CD4-positive, alpha-beta T cell (primary cell): ENCODE measurements at regions not wholly inside any gene's neighbourhood (a gene's known extent, or its start where the extent isn't known, plus 50 kb on each side); places are given as distances from the start of the nearest gene placed in this dataset.
"Not testable (repeated sequence)": the region's sequence is repeated elsewhere in the genome, so short reads cannot be mapped to it uniquely, and the experiment has no call there.

Experiments
- ATAC-seq: fragments of 200-7000 bp; cut with Tn5 transposase; one replicate; pipeline ENCODE4 v1.10.0; 2022; ENCODE audit warnings: mild to moderate bottlenecking; ENCODE audit not compliant: poor library complexity
- CTCF ChIA-PET: fragments of 350-600 bp; sonication (Branson Sonifier 250); formaldehyde crosslinking; loops from one replicate; lab custom pipeline; 2021; ENCODE audit warnings: antibody characterized with exemption, inconsistent platforms; lab: Charles Lee
- POLR2A ChIA-PET: fragments of 350-600 bp; sonication (Branson Sonifier 250); formaldehyde crosslinking; loops from one replicate; lab custom pipeline; 2021; ENCODE audit warnings: antibody characterized with exemption, inconsistent platforms; lab: Charles Lee
- DNase-seq, 14 experiments: peaks; one replicate each; pipeline ENCODE4 v3.0.0-alpha.2; 2013 to 2020; ENCODE audit warnings: mixed read lengths in 2 of 14
- H3K27ac ChIP-seq, 2 donors: one replicate each; pipeline versions ENCODE4 v1.5.1 to v1.7.0; 2013; ENCODE audit warnings: low read length in 2 of 2, low read depth in 1 of 2, mild to moderate bottlenecking in 1 of 2
- H3K27me3 ChIP-seq, 2 experiments: 1 replicate in 1 of 2; 2 replicates in 1 of 2; pipeline versions ENCODE4 v1.6.1 to v1.7.0; 2013; ENCODE audit warnings: low read length in 2 of 2, control low read depth in 1 of 2, mild to moderate bottlenecking in 1 of 2, moderate library complexity in 1 of 2; ENCODE audit not compliant: insufficient read depth in 2 of 2, control insufficient read depth in 1 of 2
- H3K36me3 ChIP-seq: one replicate; pipeline ENCODE4 v1.6.1; 2013; ENCODE audit warnings: low read length, control low read depth; ENCODE audit not compliant: insufficient read depth
- H3K4me1 ChIP-seq: one replicate; pipeline ENCODE4 v1.6.1; 2013; ENCODE audit warnings: low read length, control low read depth; ENCODE audit not compliant: insufficient read depth
- H3K4me3 ChIP-seq: one replicate; pipeline ENCODE4 v1.5.1; 2013; ENCODE audit warnings: mild to moderate bottlenecking, low read length, moderate library complexity
- H3K9me3 ChIP-seq, 2 experiments: 1 replicate in 1 of 2; 2 replicates in 1 of 2; pipeline versions ENCODE4 v1.6.1 to v1.7.0; 2013; ENCODE audit warnings: low read length in 2 of 2, mild to moderate bottlenecking in 2 of 2, control low read depth in 1 of 2, moderate library complexity in 1 of 2; ENCODE audit not compliant: control insufficient read depth in 1 of 2, insufficient read depth in 1 of 2
- H3K27ac Mint-ChIP-seq: one replicate; pipeline ENCODE4 v1.8.0; 2020; ENCODE audit warnings: mixed read lengths
- H3K27me3 Mint-ChIP-seq: one replicate; pipeline ENCODE4 v1.8.0; 2021; ENCODE audit warnings: mixed read lengths
- H3K36me3 Mint-ChIP-seq: one replicate; pipeline ENCODE4 v1.8.0; 2021; ENCODE audit warnings: low read depth, mixed read lengths
- H3K4me1 Mint-ChIP-seq: one replicate; pipeline ENCODE4 v1.8.0; 2021; ENCODE audit warnings: low read depth, mixed read lengths
- H3K4me3 Mint-ChIP-seq: one replicate; pipeline ENCODE4 v1.8.0; 2020; ENCODE audit warnings: mild to moderate bottlenecking, mixed read lengths
- H3K9me3 Mint-ChIP-seq: one replicate; pipeline ENCODE4 v1.8.0; 2020; ENCODE audit warnings: mixed read lengths
- intact Hi-C, 2 experiments: fragments of 100-400 bp; cut with DNase I in 1 of 2; cut with micrococcal nuclease in 1 of 2; formaldehyde crosslinking; loops; one replicate each; pipeline versions ENCODE4 v1.15.1 to v1.9.0; 2023 to 2025; cut with DNase I, micrococcal nuclease
- TF ChIP-seq, protein P1 (sequence below): fragments of 200-600 bp; IDR thresholded peaks from one replicate; pipeline ENCODE4 v1.8.0; 2022; ENCODE audit warnings: antibody characterized with exemption, mild to moderate bottlenecking

DNA sequence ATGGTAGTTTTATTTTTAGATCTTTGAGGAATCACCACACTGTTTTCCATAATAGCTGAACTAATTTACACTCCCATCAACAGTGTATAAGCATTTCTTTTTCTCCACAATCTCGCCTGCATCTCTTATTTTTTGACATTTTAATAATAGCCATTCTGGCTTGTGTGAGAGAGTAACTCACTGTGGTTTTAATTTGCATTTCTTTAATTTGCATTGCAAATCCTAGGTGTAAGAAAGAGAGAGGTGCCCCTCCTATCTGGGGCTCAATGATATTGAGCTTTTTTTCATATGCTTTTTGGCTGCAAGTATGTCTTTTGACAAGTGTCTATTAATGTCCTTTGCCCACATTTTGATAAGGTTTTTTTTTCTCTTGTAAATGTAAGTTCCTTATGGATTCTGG is 106.3 kb upstream of the SLC27A6 start:
- H3K9me3 ChIP-seq, result peaks cover 0 to 5% of the 10 kb centered on the region in 2 experiments
- DNase-seq (no peak), ATAC-seq (no peak)
- no peaks in the 10 kb centered on the region for H3K36me3 Mint-ChIP-seq
- no peaks in the 10 kb centered on the region for H3K36me3 ChIP-seq
- no peaks in the 10 kb centered on the region for H3K4me1 Mint-ChIP-seq
- TF ChIP-seq, protein P1, sequence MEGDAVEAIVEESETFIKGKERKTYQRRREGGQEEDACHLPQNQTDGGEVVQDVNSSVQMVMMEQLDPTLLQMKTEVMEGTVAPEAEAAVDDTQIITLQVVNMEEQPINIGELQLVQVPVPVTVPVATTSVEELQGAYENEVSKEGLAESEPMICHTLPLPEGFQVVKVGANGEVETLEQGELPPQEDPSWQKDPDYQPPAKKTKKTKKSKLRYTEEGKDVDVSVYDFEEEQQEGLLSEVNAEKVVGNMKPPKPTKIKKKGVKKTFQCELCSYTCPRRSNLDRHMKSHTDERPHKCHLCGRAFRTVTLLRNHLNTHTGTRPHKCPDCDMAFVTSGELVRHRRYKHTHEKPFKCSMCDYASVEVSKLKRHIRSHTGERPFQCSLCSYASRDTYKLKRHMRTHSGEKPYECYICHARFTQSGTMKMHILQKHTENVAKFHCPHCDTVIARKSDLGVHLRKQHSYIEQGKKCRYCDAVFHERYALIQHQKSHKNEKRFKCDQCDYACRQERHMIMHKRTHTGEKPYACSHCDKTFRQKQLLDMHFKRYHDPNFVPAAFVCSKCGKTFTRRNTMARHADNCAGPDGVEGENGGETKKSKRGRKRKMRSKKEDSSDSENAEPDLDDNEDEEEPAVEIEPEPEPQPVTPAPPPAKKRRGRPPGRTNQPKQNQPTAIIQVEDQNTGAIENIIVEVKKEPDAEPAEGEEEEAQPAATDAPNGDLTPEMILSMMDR, result no peak
- no peak overlapping the region for H3K27ac Mint-ChIP-seq
- intact Hi-C loops, result no loop called here
- H3K9me3 Mint-ChIP-seq, result peaks cover 6% of the 10 kb centered on the region
- H3K27me3 Mint-ChIP-seq, result no peaks in the 10 kb centered on the region
- H3K27me3 ChIP-seq, result no peaks in the 10 kb centered on the region
- no peak overlapping the region for H3K27ac ChIP-seq
- H3K4me1 ChIP-seq, result no peaks in the 10 kb centered on the region
- ChIA-PET CTCF (no interaction called here), POLR2A (no interaction called here)
- H3K4me3 Mint-ChIP-seq, result no peak overlapping the region
- no peak overlapping the region for H3K4me3 ChIP-seq

DNA sequence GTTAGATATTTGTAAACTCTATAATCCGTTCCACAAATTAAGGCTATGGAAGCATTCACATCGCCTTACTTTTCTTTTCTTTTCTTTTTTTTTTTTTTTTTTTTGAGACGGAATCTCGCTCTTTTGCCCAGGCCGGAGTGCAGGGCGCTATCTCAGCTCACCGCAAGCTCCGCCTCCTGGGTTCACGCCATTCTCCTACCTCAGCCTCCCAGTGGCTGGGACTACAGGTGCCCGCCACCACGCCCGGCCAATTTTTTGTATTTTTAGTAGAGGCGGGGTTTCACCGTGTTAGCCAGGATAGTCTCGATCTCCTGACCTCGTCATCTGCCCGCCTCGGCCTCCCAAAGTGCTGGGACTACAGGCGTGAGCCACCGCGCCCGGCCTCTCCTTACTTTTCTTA is 104.1 kb upstream of the SLC27A6 start:
- CTCF ChIA-PET, H3K4me3 Mint-ChIP-seq, H3K36me3 ChIP-seq, H3K27ac ChIP-seq, H3K27ac Mint-ChIP-seq, H3K4me3 ChIP-seq, H3K27me3 ChIP-seq, ATAC-seq, H3K36me3 Mint-ChIP-seq, H3K4me1 Mint-ChIP-seq, H3K9me3 ChIP-seq, intact Hi-C loops, DNase-seq, POLR2A ChIA-PET, H3K9me3 Mint-ChIP-seq, H3K4me1 ChIP-seq, H3K27me3 Mint-ChIP-seq: not testable (repeated sequence)

DNA sequence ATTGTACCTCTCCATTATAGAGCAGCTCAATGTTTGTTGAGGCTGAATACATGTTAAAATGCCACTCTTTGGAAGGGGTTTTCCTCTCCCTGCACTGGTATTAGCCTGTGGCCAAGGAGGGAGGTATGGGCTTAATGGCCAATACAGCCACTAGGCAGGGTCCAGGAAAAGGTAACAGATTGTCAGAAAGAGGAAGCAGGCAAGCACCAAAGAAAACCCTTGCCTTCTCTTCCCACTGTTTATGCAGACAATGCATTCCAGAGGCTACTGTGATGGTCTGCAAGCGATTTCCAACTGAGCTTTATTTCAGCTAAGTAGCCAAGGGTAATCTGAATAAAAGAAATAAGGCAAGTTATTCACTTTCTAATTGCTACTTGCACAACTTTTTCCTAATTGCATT is 95.3 kb upstream of the SLC27A6 start:
- Histone ChIP-seq H3K4me1 (no peaks in the 10 kb centered on the region), H3K36me3 (no peaks in the 10 kb centered on the region), H3K9me3 (no peaks in the 10 kb centered on the region), H3K27ac (no peak overlapping the region), H3K27me3 (no peaks in the 10 kb centered on the region), H3K4me3 (no peak overlapping the region)
- no peak for DNase-seq
- H3K4me3 Mint-ChIP-seq, result no peak overlapping the region
- H3K4me1 Mint-ChIP-seq, result no peaks in the 10 kb centered on the region
- TF ChIP-seq, protein P1, result no peak
- intact Hi-C loops, result no loop called here
- H3K27me3 Mint-ChIP-seq, result peaks cover 7% of the 10 kb centered on the region
- ChIA-PET CTCF (no interaction called here), POLR2A (no interaction called here)
- no peak for ATAC-seq
- no peaks in the 10 kb centered on the region for H3K36me3 Mint-ChIP-seq
- peaks cover 2% of the 10 kb centered on the region for H3K9me3 Mint-ChIP-seq
- no peak overlapping the region for H3K27ac Mint-ChIP-seq

DNA sequence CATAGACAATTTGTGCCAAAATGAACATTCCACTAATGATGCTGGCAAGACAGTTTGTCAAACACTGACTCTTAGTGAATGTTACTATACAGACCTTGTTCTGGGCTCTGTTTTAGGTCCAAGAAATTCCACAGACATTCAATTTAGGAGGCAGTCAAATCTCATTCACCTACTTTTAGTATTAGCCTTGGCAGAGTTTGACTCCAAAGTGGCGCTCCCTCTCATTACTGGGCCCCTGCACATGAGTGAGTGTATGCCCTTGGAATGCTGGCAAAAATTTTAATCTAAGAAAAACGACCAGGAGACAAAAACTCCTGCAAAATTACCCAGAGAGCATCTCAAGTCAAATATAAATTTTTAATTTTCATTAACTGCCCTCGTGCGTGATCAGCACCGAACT is 94.9 kb upstream of the SLC27A6 start:
- H3K36me3 ChIP-seq, result no peaks in the 10 kb centered on the region
- H3K27me3 ChIP-seq, result no peaks in the 10 kb centered on the region
- Mint-ChIP-seq H3K4me3 (no peak overlapping the region), H3K27me3 (peaks cover 9% of the 10 kb centered on the region), H3K4me1 (no peaks in the 10 kb centered on the region), H3K36me3 (no peaks in the 10 kb centered on the region), H3K27ac (no peak overlapping the region), H3K9me3 (peaks cover 2% of the 10 kb centered on the region)
- H3K27ac ChIP-seq, result no peak overlapping the region
- no peaks in the 10 kb centered on the region for H3K9me3 ChIP-seq
- no peak overlapping the region for H3K4me3 ChIP-seq
- H3K4me1 ChIP-seq, result no peaks in the 10 kb centered on the region
- DNase-seq (no peak), ATAC-seq (no peak)
- TF ChIP-seq, protein P1, result no peak
- ChIA-PET POLR2A (no interaction called here), CTCF (no interaction called here)
- intact Hi-C loops, result no loop called here
